ENCODE measurements at regions not wholly inside any gene's neighbourhood (a gene's known extent, or its start where the extent isn't known, plus 50 kb on each side); places are given as distances from the start of the nearest gene placed in this dataset.

DNA sequence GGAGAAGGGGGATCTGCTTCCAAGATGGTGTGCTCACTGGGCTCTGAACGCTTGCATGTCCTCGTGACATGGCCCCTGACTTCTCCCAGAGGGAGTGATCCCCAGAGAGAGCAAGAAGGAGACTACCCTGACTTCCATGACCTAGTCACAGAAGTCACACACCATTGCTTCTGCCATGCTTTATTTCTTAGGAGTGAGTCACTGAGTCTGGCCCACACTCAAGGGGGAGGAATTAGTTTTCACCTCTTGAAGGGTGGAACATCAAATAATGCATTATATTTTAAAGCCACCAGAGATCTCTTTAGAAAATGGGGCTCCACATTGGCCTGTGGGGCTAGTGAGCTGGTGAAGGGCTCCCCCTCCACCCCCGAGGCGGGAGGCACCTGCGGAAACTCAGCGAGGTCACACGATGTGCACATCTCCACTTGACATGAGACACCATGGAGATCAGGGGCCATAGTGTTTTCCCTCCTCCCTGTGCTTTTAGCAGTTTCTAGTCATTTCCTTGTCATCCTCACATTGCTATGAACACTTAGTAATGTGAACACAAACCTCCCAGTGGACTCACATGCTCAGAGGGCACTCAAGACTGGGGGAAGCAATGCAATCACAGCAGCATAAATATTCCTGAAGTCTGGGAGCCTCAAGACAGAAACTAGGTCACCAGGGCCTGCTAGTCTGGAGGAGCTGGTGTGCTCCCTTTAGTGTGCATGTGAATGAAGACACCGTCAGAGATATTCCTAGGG is 87.4 kb upstream of the FZD10 start:
- DNase-seq: no peak

DNA sequence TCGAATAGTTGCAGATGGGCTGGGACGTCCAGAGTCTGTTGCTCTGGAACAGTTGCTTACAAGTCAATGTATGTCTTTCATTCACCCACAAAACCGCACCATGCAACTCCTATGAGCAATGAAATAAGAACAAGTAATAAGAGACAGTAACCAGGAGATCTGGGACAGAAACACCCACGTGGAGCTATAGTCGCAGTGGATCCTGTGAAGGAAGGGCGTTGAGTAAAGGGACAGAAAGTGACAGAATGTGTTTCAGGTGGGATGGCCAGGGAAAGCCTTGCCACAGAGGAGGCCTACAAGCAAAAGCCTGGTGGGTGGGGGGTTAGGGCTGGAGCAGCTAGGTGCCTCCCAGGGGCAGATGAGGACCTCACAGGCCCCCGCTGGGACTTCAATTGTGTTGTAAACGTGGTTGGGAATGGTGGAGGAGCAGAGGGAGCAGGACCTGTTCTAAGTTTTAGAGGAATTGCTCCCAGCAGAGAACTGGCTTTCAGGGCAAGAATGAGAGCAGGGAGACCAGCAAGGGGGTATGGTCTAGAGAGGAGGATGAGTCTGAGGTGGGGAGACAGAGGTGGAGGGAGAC is 86.7 kb upstream of the FZD10 start:
- DNase-seq: no peak

DNA sequence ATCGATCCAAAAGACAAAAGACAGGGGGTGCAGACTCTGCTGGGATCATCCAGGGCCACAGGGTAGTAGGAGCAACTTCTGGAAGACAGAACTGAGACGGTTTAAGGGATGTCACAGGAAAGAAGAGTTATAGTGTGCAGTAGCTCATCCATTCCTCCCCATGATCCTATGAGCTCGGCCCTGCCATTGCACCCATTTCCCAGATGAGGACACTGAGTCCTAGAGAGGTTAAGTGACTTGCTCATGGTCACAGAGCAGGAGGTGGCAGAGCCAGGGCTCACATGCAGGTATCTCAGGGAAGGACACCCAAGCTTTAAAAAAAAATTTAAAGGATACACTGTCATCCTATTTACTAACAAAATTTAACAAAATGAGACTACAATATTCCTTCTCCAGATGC is 86.1 kb upstream of the FZD10 start:
- DNase-seq: no peak

DNA sequence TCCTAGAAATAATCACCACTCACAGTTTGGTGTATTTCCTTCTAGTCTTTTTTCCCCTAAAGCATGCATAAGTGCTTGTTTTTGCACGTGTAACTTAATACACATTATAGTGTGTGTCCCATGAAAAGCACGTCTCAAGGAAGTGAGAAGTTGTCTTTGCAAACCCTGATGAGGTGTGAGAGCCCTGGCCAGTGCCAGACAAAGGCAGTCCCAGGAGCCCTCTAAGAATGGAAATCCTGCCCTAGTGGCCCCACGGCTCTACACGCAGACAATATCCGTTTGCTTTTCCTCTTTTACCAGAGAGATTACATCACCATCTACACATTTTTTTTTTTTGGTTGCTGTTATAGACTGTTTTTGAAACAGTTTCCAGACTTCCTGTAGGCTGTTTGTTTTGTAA is 85.5 kb upstream of the FZD10 start:
- no peak for DNase-seq

DNA sequence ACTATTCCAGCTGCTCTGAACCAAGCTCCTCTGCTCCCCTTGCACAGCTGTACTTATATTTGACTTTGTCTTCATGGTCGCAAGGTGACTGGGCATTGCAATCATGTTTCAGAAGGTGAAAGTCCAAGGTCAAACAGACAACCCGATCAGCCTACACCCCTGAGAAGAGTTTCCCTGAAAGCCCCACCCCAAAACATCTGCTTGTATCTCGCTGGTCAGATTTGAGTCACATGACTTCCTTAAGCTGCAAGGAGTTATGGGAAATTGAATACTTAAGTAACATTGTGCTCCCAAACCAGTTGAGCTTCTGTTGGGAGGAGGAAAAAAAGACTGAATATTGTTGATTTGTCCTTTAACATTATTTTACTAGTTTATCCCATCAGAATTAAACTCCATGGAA is 83.4 kb upstream of the FZD10 start:
- DNase-seq: no peak

DNA sequence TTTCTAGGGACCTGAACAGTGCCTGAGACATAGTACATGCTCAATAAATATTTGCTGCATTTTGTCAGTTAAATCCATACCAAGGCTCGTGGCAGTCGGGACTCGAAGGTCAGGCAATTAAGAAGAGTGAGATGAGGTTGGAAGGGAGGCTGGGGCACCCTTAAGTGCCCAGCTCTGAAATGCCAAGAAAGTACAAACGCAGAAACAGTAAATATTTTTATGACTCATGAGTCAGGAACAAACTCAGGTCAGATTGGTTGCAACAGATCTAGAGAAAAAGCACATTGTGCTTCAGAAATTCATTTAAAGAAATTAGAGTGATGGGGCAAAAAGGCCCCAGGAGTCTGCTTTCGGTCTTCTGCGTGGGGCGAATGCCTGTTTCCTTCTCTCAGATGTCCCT is 83.0 kb upstream of the FZD10 start:
- no peak for DNase-seq

DNA sequence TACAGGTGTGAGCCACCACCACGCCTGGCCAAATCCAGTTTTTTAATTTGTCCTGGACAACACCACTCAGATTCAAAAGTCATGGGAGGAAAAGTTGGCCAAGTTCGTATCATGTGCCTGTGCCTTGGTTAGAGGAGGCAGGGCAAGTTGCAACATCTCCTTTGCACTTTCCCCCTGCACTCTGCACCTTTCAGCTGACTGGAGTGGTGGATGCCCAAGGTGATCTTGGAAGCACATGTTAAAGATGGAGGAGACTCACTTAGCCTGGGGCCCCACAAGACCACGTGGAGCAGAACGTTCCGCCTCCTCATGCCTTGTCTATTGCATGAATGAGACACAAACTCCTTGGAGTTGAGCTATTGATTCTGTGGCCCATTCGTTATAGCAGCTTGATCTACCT is 82.1 kb upstream of the FZD10 start:
- no peak for DNase-seq

DNA sequence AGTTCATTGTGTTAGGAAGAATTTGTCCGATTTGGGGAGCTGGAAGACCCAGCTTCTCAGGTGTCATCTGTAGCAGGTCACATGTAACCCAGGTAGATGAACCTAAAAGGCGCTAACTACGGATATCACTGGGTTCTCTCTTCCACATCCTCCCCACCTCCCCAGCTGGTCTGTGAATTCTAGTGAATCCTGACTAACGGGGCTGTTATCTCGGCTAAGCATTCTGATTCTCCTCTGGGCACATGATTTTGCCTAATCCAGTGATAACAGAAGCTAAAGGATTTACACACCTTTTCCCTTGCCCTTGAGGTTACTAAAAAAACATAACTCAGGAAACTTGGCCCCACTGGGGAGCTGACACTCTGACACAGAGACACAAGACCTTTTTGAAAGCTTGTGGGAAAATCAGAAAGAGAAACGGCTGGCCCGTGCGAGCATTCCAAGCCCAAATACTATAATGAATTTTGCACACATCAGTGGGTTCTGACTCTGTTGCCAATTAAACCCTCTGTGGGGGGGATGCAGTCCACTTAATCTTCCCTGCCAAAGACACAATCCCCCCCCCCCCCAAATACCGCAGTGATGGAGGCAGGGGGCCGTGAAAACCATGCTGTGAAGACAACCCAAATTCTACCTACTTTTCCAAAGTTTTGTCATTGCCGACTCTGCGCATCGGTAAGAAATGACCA is 81.0 kb upstream of the FZD10 start:
- no peak for DNase-seq

DNA sequence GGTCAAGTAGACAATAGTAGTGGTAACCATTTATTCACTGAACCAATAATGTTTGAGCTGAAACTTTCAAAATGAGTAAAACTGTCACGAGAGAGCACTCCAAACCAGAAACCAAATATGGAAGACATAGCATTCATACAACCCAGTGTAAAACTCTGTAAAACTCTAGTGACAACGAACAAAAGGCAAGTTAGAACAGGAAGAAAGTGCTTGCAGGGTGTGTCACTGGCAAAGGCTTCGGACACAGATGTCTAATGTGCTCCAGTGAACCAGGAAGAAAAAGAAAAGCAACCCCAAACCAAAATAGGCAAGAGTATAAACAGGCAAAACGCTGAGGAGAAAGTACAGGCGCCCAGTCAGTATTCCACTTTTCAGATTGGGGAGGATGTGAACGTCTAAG is 79.3 kb upstream of the FZD10 start:
- no peak for DNase-seq

DNA sequence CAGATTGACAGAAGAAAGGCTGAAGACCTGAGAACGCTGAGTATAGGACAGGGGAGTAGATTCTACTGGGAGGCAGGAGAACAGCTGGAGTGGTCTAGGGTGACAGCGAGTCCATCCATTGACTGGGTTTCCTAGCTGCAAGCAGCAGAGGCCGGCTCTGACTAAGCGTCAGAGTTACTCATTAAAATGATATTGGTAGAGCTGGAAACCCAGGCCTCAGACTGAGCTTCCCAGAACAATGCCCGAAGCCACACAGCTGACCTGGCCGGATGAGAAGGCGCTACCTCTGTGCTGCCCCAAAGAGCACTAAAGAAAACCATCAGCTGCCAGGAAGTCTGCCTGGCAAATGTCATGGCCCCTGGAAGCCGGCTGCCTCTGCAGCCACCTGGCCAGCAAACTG is 78.5 kb upstream of the FZD10 start:
- no peak for DNase-seq

DNA sequence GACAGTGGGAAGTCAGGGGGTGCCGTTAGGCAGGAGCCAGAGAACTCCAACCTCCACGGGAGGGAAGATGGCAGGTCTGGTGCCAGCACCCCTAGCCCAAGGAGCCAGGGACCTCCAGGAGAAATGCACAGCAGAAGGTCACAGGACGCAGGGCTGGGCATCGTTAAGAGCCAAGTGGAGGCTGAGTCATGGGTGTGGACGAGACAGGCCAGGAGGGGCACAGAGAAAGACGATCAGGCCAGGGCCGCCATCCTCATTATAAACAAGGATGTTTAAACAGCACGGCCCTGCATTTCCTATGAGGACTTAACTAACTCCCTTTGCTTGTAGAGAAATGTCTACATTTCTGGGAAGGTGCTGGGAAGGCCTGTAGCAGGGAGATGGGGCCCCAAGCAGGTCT is 77.9 kb upstream of the FZD10 start:
- no peak for DNase-seq

DNA sequence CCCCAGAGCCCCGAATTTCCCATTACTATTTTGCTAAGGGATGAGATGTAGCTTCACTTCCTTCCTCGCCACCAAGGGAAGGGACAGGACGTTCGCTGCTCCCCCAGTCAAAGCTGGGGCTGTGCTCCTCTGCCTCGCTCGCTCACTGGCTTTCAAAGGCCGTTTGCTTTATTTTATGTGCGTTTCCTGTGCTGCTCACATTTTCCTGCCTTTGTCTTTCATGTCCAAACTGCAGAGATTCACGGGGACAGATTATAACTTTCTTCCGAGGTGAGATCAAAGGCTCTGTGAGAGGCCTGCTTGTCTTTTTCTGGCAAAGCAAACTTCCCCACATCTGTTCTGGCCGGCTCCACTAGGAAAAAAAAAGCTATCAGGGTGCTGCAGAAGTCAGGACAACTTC is 76.0 kb upstream of the FZD10 start:
- DNase-seq: no peak

DNA sequence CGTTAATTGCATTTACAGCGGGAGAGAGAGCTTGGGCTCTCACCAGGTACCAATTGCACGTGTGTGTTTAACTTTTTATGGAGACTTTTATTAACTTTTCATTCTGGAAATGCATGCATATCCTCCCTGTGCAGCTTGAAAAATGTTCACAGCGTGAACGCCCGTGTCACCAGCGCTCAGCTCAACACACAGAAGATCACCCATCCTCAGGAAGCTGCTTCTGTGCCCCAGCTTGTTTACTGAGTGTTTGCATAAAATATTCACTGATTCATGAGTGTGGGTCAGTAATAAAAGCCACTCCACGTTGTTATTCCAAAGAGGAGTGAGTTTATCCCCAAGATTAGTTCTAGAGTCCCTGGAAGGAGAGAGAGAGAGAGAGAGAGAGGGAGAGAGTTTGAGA is 75.5 kb upstream of the FZD10 start:
- DNase-seq: no peak

DNA sequence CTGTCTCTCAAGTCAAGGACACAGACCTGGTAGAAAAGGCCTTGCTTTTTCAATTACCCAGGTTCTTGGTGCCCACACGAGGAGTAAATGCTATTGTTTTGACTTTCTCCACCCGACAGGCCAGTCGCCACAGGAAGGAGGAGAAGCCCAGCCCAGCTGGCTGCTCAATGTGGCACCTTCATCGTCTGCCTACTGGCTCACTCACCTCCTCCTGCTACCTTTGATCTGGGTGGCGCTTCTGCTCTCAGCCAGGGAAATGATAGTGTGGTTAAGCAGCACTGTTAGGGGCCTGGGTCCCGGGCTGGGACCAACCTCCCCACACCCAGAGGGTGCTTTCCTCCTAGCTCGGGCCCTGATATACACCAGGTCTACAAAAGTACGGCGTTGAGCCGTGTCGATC is 75.0 kb upstream of the FZD10 start:
- DNase-seq: no peak

DNA sequence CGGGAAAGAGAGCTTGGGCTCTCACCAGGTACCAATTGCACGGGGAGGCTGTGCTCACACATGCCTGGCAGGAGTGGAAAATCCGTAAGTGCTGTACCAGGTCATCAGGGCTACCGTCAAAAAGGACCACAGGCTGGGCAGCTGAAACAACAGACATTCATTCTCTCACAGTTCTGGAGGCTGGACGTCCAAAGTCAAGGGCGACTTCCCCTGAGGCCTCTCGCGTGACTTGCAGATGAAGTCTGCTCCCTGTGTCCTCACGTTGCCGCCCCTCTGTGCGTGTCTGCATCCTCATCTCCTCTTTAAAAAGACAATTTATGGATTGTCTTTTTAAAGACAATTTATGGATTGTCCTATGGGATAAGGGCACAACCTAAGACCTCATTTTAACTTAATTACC is 73.8 kb upstream of the FZD10 start:
- DNase-seq: no peak

DNA sequence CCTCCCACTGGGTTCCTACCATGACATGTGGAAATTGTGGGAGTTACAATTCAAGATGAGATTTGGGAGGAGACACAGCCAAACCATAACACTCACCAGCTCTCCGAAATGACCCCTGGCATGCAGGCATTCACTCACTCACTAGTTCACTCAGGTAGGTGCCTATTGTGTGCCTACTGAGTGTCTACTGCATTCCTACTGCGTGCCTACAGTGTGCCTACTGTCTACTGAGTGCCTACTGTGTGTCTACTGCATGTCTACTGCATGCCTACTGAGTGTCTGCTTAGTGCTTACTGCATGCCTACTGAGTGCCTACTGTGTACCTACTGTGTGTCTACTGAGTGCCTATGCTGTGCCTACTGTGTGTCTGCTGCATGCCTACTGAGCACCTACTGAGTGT is 71.7 kb upstream of the FZD10 start:
- no peak for DNase-seq

DNA sequence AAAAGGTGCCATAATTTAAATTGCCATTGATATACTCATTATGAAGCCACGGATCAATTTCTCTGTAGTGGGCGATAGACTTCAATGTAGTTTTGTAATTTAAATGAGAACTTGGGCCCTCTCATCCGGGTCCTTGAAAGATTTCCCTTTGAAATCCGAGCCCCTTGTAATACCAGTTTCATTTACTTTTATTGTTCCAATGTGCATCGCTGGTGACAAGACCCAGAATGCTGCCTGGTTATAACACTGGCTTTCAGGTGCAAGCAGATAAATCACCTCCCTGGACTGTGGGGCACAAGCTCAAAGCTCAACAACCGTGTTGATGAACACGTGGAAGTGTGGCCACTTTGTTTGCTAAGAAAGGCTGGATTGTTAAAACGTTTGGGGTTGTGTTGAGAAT is 68.9 kb upstream of the FZD10 start:
- no peak for DNase-seq

DNA sequence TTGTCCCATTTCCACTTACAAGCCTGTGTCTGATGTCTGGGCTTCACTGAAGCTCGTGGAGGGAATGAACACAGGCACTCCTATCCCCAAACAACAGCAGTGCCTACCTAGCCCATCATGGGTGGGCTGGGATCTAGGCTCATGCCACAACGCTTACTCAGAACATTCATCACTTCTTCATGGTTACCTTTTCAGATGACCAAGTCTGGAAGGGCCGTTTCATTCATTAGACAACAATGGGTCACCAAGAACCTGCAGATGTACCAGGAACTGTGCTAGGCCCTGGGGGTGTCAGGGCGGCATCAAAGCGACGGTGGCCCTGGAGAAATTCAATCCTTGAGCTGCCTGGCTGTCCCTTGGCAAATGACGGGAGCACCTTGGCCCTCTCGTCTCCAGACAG is 64.9 kb upstream of the FZD10 start:
- no peak for DNase-seq

DNA sequence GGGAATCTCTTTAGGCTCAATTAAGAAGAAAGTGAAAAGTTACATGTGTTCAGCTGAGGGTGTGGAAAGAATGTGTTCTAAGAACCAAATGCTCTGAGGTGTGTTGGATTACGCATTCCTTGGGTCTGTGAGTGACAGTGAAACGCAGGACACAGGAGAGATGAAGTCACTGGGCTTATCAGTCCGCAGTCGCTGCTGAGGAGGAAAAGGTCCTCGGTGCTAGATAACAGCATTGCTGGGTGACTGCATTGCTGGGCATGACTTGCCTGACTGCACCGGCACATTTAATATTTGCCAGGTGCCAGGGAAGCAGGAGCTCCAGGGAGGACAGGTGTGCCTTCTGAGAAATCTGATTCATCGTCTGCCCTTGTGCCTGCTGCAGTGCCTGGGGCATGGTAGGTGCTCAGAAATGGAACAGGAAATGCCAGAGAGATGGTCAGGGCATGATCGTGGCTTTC is 64.4 kb upstream of the FZD10 start:
- no peak for DNase-seq

DNA sequence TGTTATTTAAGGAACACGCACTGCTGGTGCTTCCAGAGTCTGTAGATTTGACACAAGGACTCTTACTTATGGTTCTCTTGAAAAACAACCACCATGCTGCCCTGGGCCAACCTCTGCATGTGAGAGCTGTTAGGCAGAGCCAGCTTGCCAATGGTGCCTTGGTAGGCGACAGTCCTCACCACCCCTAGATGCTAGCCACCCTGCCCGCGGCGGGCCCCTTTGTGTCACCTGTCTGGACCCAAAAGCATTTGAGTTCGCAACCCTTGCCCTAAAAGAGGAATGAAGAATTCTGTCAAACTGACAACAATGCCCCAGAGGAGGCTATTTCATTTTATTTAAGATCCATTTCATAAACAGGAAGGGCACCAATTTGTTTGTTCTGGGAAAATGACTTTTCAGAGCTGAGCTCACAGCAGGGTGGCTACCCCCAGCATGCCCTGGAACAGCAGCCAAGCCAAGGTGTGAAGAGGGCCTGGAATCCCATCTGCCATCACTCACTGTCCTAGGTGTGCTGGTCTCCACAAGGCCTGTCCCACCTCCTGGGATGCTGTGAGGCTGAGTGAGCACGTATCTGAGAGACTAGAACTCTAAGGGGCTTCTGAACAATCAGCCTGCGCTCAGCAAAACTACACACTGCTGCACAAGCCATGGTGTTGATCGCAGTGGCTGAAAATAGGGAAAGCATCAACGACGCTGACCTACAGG is 63.8 kb upstream of the FZD10 start:
- DNase-seq: no peak

DNA sequence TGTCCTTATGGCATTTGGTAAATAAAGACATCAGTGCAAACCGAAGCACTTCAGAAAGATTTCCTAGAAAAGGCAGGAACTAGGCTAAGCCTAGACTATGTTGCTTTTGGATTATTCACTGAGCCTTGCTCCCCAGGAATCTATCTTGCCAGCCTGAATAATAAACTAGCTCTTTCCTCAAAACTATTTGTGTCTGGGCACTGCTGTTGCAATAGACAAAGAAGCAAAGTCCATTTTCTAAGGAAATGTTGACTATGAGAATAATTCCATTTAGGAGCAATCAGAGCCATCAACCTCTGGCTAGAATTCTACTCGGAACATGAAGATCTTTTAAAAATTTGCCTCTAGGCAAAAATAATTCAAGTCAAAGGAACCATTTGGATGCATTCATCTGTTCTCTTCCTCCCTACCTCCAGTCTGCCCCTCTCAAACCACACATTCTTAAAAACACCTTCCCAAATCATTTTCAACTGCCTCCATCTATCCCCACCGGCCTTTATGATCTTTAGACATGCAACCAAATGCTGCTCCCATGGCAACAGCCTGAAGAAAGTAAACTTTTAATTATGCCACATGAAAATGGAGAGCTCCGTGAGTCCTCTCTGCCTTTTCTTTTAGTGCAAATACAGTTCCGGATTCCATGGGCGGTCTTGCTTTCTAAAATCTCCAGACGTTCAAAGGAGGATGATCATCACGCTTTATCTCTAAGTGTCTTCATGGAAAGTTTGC is 61.5 kb upstream of the FZD10 start:
- no peak for DNase-seq

DNA sequence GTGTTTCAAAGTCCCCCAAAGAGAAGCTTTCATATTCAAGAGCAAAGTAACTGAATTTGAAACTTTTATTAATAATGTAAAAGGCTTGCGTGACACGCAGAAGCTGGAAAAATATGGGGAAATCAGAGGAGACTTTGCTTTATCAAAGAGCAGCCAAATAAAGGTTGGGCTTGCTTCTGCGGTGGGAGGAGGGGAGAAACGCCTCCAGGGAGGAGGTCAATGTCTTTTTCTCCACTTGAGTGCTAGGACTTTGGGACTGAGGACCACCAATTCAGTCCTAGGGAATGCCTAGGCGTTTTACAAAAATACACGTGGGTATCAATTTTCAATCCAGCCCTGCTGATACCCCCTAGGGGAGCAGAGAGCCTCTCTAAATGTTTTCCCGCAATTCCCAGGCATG is 60.9 kb upstream of the FZD10 start:
- DNase-seq: no peak

DNA sequence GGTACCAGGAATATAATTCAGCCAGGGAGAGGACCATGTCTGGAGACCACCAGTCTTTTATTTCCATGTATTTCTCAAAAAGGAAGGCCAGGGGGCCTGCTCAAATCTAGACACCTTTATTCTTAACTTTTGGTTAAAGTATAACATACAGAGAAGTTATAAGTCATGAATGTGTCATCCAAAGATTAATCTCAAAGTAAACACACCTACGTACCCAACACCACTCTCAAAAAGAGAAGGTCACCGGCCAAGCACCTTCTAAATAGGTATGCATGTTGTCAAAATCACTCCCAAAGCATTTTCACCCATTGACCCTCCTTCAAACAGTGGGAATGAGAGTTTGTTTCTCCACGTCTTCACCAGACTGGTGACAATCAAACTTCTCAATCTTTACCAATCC is 60.0 kb upstream of the FZD10 start:
- DNase-seq: no peak

Measured in suppressor macrophage treated with lipopolysaccharide for 4 hours (primary cell).